GM21619 (cell line): ENCODE measurements at regions not wholly inside any gene's neighbourhood (a gene's known extent, or its start where the extent isn't known, plus 50 kb on each side); places are given as distances from the start of the nearest gene placed in this dataset.
"Not testable (repeated sequence)": the region's sequence is repeated elsewhere in the genome, so short reads cannot be mapped to it uniquely, and the experiment has no call there.

Experiments used
- ATAC-seq: cut with Tn5 transposase; IDR thresholded peaks from one replicate; pipeline ENCODE4 v1.9.1; 2021; ENCODE audit not compliant: unreplicated experiment

DNA sequence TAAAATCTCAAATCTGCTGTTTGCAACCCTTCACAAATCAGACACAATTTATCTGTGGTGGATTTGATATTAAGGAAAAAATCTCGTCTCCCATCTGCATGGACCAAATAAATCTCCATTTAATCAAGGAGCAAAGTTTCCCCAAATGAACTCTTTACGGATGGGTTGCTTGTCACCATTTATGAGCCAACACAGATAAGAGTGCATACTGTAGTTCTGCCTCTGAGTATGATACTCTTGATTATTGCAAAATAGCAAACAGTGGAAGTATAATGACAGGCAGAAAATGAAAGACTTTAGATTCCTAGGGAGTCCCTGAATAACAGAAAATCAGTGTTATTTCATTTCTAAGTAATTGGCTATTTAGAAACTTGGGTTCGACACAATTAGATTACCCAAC is 1395.9 kb downstream of the FAM181B start:
- no peak for ATAC-seq

DNA sequence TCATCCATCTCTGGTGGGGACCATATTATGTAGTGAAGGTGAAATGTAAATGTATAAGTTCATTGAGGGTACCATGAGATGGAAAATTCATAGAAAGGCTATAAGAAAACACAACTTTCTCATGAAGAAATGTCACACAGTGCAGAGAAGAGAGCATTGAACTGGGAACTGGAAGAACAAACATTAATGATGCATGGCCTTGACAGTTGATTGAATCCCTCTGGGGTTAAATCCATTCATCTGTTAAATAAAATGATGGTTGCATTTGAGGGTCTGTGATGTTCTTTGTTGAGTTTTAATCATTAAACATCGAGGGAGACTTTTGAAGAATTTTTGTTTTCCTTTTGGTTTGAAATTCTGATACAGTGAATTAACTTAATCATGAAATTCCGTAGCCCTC is 1401.4 kb downstream of the FAM181B start:
- ATAC-seq = no peak

DNA sequence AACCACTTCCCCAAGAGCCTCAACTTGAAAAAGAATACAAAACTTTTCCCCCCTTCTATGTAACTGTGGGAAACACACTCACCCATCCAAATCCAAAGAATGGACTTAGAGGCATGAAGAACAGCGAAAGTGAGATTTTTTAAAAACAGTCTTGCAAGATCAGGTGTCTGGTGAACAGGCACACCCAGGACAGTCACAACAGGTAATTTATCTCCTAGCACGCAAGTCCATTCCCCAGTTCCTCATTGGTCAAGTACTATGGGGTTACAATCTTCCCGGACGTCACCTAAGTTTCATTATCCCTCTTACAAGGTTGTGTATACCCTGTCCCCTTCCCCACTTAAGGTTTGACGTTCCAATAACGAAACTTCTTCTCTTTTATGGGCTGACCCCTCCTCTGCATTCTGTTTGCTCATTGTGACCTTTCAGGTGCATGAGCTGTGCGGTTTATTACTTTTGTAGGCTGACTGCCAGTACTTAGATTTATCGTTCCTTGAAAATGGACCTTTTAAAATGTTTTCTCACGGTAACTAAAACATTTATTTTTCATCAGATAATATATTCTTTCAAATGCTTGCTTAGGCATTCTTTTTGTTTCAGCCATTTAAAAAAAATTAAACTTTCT is 1401.9 kb downstream of the FAM181B start:
- ATAC-seq = no peak

DNA sequence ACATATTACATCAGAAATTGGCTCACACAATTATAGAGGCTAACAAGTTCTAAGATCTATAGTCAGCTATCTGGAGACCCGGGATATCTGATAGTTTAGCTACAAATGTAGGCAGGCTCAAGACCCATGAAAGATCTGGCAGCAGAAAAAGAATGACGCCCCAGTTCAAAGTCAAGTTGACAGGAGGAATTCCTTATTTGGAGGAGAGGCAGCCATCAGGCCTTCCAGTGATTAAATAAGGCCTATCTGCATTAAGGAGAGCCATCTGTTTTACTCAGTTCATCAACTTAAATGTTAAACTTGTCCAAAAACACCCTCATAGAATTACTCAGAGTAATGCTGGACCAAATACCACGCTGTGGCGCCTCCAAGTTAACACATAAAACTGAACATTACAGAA is 1402.6 kb downstream of the FAM181B start:
- ATAC-seq = no peak

DNA sequence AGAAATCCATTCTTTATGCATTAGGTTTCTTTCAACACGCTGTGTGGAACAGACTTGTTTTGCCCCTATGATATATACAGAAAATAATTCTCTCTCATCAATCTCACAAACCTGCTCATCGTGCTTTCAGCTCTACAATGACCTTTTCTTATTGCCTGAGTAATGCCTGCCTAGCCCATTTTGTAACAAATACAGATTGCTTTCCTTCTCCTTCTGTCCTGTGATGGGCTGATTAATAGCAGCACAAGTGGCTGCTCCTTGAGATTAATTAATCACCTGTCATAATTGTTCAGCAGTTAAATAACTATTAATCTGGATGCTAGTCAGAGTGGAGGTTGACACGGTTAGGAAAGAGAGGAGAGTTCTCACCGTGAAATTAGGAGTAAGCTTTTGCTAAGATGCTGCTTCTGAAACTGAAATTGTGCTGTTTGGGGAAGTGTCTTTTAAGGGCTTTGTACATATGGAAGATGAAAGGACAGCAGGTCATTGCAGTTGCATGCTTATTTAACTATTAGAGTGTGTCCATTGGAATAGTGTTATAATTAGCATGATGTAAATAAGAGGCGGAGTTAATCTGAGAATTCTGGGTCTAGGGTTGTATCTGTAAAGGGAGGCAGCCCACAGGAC is 1430.5 kb downstream of the FAM181B start:
- no peak for ATAC-seq

DNA sequence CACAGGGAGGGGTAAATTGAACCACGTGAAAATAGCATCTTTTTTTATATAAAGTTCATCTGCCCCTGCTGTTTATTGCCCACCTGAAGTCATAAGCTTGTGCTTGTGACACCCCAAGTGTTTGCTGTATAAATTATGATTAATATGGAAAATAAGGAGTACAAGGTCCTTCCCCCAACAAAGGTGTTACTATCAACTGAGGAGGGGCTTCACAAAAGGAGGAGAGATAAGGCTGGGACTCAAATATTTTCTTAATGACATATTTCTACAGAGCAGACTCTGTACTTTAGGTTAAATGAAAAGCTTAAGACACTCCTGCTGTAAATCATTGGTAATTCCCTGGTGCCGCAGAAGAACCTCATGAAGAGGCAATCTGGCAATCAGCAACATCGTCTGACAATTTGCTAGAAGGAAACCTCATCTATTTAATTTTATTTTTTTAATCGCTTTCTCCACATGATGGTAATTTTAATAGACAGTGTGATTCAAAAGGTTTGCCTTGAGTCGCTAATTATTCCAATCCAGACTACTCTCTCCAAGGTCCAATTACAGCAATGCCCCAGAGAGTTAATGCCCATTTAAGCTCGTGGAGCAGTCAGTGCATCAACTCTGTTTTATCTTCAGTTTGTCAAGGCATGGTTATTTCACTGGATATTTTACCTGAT is 1432.4 kb downstream of the FAM181B start:
- ATAC-seq = no peak

DNA sequence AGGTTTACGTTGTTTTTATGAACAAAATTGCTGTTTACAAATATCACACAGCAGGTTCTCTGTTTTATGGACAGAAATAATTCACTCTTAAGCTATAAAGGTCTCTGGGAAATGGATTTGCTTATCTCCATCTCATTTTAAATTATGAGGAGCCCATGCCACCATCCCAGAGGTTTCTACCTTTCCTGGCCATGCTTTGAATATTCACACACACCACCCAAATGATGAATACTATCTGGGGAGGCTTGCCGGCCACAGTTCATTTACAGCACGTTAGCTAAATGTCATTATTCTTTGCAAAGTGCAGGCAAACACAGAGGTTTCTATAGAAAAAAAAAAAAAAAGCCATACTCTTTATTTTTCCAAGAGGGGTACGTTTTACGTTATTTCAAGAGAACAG is 1446.7 kb downstream of the FAM181B start:
- no peak for ATAC-seq

DNA sequence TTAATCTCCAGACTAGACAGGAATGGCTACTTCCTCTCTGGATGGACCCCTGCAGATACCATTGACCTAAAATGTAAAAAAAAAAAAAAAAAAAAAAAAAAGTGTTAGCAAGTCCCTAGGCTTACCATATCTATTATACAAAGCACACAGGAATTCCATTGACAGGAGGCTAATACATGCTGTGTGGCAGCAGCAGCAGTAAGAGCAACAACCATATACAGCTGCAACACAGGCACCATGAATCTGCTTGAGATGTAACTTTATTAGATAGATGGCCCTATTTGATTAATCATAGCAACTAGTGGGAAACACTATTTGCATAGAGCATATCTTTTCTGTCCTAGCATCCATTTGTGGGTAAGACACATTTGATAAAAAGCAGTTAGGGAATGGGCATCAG is 1447.1 kb downstream of the FAM181B start:
- no peak for ATAC-seq

DNA sequence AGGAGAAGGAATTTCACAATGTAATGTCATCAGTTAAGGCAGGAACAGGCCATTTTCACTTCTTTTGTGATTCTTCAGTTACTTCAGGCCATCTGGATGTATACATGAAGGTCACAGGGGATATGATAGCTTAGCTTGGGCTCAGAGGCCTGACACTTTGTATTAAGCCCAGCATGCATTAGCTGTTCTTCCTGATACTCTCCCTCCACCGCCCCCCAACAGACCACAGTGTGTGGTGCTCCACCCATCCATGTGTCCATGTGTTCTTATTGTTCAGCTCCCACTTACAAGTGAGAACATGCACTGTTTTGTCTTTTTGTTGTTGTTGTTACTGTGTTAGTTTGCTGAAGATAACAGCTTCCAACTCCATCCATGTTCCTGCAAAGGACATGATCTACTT is 1453.4 kb downstream of the FAM181B start:
- ATAC-seq = not testable (repeated sequence)

DNA sequence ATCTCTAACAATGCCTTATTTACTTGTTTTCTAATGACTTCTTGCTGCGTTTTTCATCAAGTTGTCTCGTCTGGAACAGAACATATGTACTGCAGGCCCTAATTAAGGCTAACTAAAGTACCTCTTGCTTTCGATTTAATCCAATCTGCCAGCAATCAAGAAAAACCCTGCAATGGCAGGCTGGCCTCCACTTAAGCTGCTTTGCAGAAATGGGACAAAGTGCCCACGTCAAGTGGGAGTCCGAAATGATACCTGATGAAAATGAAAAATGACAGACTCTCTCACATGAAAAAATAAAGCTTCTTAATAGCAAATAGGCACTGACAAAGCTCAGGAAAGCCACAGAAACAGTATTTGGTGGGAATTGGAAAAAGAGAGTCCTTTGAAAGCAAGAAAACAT is 1454.7 kb downstream of the FAM181B start:
- no peak for ATAC-seq

DNA sequence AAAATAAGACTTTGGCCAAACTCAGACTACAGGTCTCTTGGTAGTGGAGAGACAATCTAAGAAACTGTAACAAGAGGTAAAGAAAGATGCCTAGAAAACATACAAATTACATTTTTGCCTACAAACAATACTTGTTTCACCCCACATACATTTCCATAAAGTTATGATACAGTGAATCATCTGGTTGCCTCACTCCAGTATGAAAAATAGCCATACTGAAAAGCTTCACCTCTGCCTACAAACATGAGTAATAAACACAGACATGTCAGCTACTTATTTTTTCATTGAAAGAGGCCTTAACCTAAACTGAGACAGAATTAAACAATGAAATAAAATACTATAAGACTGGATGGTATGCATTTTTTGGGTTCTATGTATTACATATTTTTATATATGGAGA is 1463.0 kb downstream of the FAM181B start:
- no peak for ATAC-seq

DNA sequence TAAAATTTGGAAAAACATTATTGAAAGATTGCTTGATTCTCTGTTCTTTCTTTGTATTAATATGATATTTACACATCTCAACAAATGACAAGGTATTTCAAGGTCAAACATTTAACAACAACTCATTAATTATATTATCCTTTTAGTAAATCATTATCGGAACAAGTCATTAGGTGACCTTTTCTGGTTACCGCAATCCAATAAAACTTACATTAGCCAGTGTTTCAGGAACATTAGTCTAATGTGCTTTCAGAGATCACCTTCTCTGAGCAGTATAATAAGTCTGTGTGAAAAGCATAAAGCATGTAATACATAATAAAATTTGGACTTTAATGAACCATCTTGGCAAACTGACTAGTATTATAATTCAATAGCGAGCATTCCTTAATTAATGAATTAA is 1466.4 kb downstream of the FAM181B start:
- ATAC-seq = no peak

DNA sequence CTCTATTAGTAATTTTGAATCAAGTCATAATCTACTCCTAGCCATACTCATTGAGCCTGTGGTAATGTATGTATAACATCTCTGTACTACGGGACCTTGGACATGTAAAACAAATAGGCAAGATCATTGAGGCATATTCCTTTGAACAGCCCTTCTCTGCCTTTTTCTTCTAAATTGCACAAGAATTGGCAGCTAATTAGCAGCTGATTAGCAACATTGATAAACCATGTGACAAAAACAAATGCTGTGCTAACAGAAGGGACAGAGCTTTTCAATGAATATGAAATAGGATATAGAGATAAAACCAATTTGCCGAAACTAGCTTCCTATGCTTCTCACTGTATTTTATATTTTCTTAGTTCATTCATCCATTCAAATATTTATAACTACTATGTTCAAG is 1474.2 kb downstream of the FAM181B start:
- ATAC-seq = no peak

DNA sequence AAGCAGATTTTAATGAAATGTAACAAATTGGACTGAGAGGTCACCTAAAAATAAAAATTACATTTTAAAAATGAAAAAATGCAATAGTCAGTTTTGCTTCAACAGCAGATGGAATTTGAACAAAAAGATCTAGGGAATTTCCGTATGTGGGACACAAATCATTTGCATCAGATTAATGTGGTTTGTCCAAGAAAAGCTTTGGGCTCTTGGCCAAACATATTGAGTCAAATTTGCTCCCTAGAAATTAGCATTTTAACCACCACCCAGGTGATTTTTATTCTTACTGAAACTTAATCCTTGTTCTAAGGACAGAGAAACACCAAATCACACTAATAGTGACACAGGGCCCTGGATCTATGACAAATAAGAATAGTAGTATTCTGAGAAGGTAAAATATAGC is 1477.8 kb downstream of the FAM181B start:
- ATAC-seq = no peak

DNA sequence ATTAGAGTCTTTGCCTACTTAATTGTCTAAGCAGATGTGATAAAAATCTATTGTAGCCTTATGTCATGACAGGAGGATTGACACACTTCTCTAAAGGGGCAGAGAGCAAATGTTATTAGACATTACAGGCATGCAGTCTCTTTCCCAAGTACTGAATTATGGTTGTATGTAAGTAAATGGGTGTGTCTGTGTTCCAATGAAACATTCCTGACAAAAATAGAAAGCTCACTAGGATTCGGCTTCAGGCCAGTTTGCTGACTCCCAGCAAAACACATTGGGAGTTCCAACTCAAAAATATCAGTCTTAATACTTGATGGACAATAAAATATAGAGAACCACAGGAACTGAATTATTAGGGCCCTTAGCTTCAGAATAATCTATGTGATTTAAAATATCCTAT is 1480.4 kb downstream of the FAM181B start:
- ATAC-seq = no peak

DNA sequence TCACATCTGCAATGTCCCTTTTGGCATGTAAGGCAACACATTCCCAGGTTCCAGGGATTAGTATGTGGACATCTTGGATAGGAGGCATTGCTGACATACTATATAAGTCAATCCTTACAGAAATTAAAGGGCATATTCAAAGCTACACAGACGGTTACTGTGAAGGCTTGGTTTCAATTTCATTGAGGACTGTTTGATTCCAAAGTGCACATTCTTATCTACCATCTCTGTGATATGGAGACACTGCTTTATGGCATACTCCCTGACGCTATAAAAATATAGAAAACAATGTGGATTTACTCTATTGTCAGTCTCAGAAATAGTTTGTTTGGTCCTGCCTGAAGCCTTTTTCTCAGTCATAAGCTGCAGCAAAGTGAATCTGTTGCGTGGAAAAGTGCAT is 1486.7 kb downstream of the FAM181B start:
- ATAC-seq = no peak

DNA sequence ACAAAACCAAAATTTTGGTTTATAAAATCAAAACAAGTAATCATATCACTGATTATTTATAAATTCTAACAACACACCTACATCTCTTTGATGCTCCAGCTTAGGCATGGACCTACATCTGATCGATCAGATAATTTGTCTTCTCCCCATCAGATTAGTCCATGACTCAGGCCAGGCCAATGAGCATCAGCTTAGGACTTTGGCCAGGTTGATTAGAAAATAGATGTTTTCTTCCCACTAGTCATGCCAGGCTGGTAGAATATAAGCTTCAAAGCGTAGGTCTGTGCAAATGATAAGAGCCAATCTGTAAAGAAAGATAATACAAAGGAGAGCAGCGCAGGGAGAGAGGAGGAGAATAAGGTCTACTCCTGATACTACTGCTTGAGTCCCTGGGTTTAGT is 1487.9 kb downstream of the FAM181B start:
- no peak for ATAC-seq

DNA sequence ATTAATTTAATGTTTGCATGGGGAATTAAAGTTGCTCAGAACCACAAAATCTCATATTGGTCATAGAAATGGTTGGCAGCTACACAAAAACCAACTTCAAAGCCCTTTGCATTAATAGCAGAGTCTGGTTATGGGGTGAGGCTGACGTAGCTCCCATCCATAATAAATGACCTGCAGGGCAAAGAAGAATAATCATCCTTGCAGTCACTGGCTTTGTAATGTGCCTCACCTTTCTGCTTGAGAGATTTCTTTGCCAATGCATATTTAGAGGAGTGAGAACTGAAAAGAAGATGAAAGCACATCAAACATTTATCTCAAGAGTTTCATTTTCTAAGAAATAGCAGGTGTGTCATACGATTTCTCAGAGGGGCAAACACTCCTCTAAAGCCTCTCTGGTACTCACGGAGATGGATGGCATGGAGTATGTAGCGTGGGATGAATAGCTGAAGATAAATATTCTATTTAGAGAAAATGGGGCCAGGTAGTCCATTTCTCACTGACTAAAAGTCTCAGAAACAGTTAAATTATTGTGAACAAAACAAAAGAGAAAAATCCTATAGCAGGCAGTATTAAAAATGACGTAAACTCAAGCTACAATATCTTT is 1491.9 kb downstream of the FAM181B start:
- no peak for ATAC-seq

DNA sequence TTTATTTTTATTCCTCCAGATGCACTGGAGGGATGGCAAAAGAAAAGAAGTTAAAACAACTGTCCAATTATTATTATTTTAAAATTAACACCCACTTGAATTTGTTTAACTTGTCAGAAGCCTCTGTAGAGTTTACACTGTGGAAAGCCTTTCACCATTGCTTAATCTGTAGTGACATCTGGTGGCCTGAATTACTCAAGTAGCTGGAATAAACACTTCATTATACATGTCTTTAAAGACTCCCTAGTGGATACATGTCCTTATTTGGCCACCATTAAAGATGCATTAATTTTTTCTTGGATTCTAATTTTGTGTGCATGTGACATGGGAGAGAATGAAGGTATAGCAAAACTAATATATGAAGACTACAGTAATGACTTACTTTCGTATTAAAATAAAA is 1496.5 kb downstream of the FAM181B start:
- peak; percentile 71 for ATAC-seq

DNA sequence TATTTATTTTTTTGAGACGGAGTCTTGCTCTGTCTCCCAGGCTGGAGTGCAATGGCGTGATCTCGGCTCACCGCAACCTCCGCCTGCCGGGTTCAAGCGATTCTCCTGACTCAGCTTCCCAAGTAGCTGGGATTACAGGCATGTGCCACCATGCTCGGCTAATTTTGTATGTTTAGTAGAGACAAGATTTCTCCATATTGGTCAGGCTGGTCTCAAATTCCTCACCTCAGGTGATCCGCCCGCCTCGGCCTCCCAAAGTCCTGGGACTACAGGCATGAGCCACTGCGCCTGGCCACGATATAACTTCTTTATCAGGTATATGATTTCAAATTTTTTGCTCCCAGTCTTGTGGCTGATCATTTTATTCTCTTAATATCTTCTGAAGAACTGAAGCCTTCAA is 1506.3 kb downstream of the FAM181B start:
- not testable (repeated sequence) for ATAC-seq

DNA sequence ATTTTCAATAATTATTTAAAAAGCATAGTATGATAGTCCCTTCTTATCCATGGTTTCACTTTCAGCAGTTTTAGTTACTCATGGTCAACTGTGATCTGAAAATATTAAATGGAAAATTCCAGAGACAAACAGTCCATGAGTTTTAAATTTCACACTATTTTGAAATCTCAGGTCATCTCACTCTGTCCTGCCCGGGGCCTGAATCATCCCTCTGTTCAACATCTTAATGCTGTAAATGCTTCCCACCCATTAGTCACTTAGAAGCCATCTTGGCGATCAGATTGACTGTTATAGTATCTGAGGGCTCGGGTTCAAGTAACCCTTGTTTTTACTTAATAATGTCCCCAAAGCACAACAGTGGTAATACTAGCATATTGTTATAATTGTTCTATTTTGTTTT is 1509.3 kb downstream of the FAM181B start:
- ATAC-seq = no peak

DNA sequence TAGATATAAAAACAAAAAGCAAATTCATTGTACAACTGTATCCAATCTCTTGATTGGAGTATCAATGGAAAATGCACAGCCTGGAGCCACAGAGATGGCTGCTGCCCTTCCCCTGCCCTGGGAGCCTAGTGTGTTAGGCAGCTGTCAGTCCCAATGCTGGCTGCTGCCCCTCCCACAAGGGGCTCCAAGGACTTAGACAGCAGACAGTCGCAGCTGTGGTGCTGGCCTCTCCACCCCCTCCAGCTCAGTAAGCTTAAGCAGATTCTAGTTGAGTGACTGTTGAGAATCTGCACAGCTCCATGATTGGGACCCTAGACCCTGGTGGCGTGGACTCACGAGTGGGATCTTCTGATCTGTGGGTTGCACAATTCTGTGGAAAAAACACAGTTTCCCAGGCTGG is 1511.2 kb downstream of the FAM181B start:
- ATAC-seq = no peak
